GM21529 (cell line): ENCODE measurements at regions not wholly inside any gene's neighbourhood (a gene's known extent, or its start where the extent isn't known, plus 50 kb on each side); places are given as distances from the start of the nearest gene placed in this dataset.

Source experiments
- ATAC-seq: cut with Tn5 transposase; IDR thresholded peaks from one replicate; pipeline ENCODE4 v1.9.1; 2021; ENCODE audit not compliant: unreplicated experiment

GRCh38 chr1:30310966-30311742, 412.2 kb downstream of the MATN1 start:
- ATAC-seq, result no peak

GRCh38 chr1:30307182-30307581, 416.2 kb downstream of the MATN1 start:
- no peak for ATAC-seq

GRCh38 chr1:30305519-30305918, 417.9 kb downstream of the MATN1 start:
- ATAC-seq, result no peak

GRCh38 chr1:30305061-30305460, 418.3 kb downstream of the MATN1 start:
- no peak for ATAC-seq

- no peak for ATAC-seq
Measured at GRCh38 chr1:30304080-30304479, 419.3 kb downstream of the MATN1 start.

GRCh38 chr1:30303387-30303786, 420.0 kb downstream of the MATN1 start:
- no peak for ATAC-seq

- no peak for ATAC-seq
Measured at GRCh38 chr1:30302858-30303257, 420.5 kb downstream of the MATN1 start.

GRCh38 chr1:30300669-30301068, 422.7 kb downstream of the MATN1 start:
- no peak for ATAC-seq

GRCh38 chr1:30299393-30299792, 424.0 kb downstream of the MATN1 start:
- no peak for ATAC-seq

GRCh38 chr1:30295674-30296073, 427.7 kb downstream of the MATN1 start:
- ATAC-seq, result no peak

GRCh38 chr1:30295266-30295665, 428.1 kb downstream of the MATN1 start:
- ATAC-seq, result no peak

GRCh38 chr1:30294508-30294907, 428.9 kb downstream of the MATN1 start:
- no peak for ATAC-seq

- no peak for ATAC-seq
Measured at GRCh38 chr1:30292451-30292850, 430.9 kb downstream of the MATN1 start.

GRCh38 chr1:30291526-30291925, 431.9 kb downstream of the MATN1 start:
- no peak for ATAC-seq

- ATAC-seq, result no peak
Measured at GRCh38 chr1:30290581-30290980, 432.8 kb downstream of the MATN1 start.

GRCh38 chr1:30287976-30288375, 435.4 kb downstream of the MATN1 start:
- no peak for ATAC-seq

- no peak for ATAC-seq
Measured at GRCh38 chr1:30286988-30287839, 436.2 kb downstream of the MATN1 start.

- no peak for ATAC-seq
Measured at GRCh38 chr1:30286241-30286987, 437.0 kb downstream of the MATN1 start.

GRCh38 chr1:30285501-30285932, 437.9 kb downstream of the MATN1 start:
- ATAC-seq, result no peak

GRCh38 chr1:30284728-30285475, 438.5 kb downstream of the MATN1 start:
- no peak for ATAC-seq

- ATAC-seq, result no peak
Measured at GRCh38 chr1:30284226-30284625, 439.2 kb downstream of the MATN1 start.
